ENCODE measurements at regions not wholly inside any gene's neighbourhood (a gene's known extent, or its start where the extent isn't known, plus 50 kb on each side); places are given as distances from the start of the nearest gene placed in this dataset.

- no peak for ATAC-seq (ENCODE audit: insufficient number of reproducible peaks, low FRiP score, low read depth)
- Histone ChIP-seq H3K27me3 (replicated peaks; ENCODE audit: insufficient read depth) (no peaks in the 10 kb centered on the region), H3K9me3 (no peaks in the 10 kb centered on the region), H3K4me1 (ENCODE audit: control insufficient read depth in 1 of 2, low read depth in 2 of 2) (no peaks in the 10 kb centered on the region), H3K4me3 (no peak overlapping the region), H3K27ac (no peak overlapping the region), H3K36me3 (no peaks in the 10 kb centered on the region)
- DNase-seq (ENCODE audit: low spot score): no peak
- TF ChIP-seq CTCF (IDR thresholded peaks at IDR 0.05): no peak
Observed at GRCh38 chr10:131512852-131513251, 201.3 kb upstream of the TCERG1L start.

GRCh38 chr10:131513445-131513844 lies 201.9 kb upstream of the TCERG1L start:
- Histone ChIP-seq H3K4me3 (no peak overlapping the region), H3K9me3 (no peaks in the 10 kb centered on the region), H3K4me1 (ENCODE audit: control insufficient read depth in 1 of 2, low read depth in 2 of 2) (no peaks in the 10 kb centered on the region), H3K27me3 (replicated peaks; ENCODE audit: insufficient read depth) (no peaks in the 10 kb centered on the region), H3K36me3 (no peaks in the 10 kb centered on the region), H3K27ac (no peak overlapping the region)
- no peak for DNase-seq (ENCODE audit: low spot score)
- TF ChIP-seq CTCF (IDR thresholded peaks at IDR 0.05): no peak
- ATAC-seq (ENCODE audit: insufficient number of reproducible peaks, low FRiP score, low read depth): no peak

- Histone ChIP-seq H3K36me3 (no peaks in the 10 kb centered on the region), H3K27me3 (replicated peaks; ENCODE audit: insufficient read depth) (no peaks in the 10 kb centered on the region), H3K4me3 (no peak overlapping the region), H3K27ac (no peak overlapping the region), H3K9me3 (no peaks in the 10 kb centered on the region), H3K4me1 (ENCODE audit: control insufficient read depth in 1 of 2, low read depth in 2 of 2) (no peaks in the 10 kb centered on the region)
- no peak for ATAC-seq (ENCODE audit: insufficient number of reproducible peaks, low FRiP score, low read depth)
- no peak for DNase-seq (ENCODE audit: low spot score)
- TF ChIP-seq CTCF (IDR thresholded peaks at IDR 0.05): no peak
Observed at GRCh38 chr10:131513901-131514300, 202.4 kb upstream of the TCERG1L start.

GRCh38 chr10:131514454-131514853 lies 202.9 kb upstream of the TCERG1L start:
- H3K36me3 ChIP-seq: no peaks in the 10 kb centered on the region
- no peak for ATAC-seq (ENCODE audit: insufficient number of reproducible peaks, low FRiP score, low read depth)
- H3K27me3 ChIP-seq (replicated peaks; ENCODE audit: insufficient read depth): no peaks in the 10 kb centered on the region

GRCh38 chr10:131516285-131516684 lies 204.8 kb upstream of the TCERG1L start:
- Histone ChIP-seq H3K4me3 (no peak overlapping the region), H3K27ac (no peak overlapping the region), H3K36me3 (no peaks in the 10 kb centered on the region), H3K9me3 (no peaks in the 10 kb centered on the region), H3K27me3 (replicated peaks; ENCODE audit: insufficient read depth) (no peaks in the 10 kb centered on the region), H3K4me1 (ENCODE audit: control insufficient read depth in 1 of 2, low read depth in 2 of 2) (no peaks in the 10 kb centered on the region)
- no peak for ATAC-seq (ENCODE audit: insufficient number of reproducible peaks, low FRiP score, low read depth)
- no peak for DNase-seq (ENCODE audit: low spot score)
- TF ChIP-seq CTCF (IDR thresholded peaks at IDR 0.05): no peak

More at GRCh38 chr10:131514454-131514853, 202.9 kb upstream of the TCERG1L start:
- TF ChIP-seq CTCF (IDR thresholded peaks at IDR 0.05): no peak
- no peak overlapping the region for H3K4me3 ChIP-seq
- no peaks in the 10 kb centered on the region for H3K4me1 ChIP-seq (ENCODE audit: control insufficient read depth in 1 of 2, low read depth in 2 of 2)
- H3K27ac ChIP-seq: no peak overlapping the region
- DNase-seq (ENCODE audit: low spot score): no peak
- H3K9me3 ChIP-seq: no peaks in the 10 kb centered on the region

Measured in thoracic aorta (tissue), 2 donors.